ENCODE measurements at regions not wholly inside any gene's neighbourhood (a gene's known extent, or its start where the extent isn't known, plus 50 kb on each side); places are given as distances from the start of the nearest gene placed in this dataset.

DNA sequence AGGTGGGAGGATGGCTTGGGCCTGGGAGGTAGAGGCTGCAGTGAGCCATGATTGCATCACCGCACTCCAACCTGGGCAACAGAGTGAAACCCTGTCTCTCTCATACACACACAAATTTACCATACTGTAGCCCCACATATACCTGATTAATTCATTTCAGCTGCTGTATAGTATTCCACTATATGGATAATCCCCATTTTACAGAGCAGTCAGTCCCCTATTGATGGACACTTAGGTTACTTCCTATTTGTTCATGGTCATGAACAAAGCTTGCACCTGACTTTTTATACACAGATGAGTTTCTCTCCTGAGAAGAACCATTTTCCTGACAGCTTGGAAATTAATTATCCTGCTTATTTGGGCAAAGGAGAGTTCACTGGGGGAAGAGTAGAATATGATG, 59.2 kb downstream of the EMX2 start:
- TF ChIP-seq, protein P1, sequence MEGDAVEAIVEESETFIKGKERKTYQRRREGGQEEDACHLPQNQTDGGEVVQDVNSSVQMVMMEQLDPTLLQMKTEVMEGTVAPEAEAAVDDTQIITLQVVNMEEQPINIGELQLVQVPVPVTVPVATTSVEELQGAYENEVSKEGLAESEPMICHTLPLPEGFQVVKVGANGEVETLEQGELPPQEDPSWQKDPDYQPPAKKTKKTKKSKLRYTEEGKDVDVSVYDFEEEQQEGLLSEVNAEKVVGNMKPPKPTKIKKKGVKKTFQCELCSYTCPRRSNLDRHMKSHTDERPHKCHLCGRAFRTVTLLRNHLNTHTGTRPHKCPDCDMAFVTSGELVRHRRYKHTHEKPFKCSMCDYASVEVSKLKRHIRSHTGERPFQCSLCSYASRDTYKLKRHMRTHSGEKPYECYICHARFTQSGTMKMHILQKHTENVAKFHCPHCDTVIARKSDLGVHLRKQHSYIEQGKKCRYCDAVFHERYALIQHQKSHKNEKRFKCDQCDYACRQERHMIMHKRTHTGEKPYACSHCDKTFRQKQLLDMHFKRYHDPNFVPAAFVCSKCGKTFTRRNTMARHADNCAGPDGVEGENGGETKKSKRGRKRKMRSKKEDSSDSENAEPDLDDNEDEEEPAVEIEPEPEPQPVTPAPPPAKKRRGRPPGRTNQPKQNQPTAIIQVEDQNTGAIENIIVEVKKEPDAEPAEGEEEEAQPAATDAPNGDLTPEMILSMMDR (IDR thresholded peaks at IDR 0.05): no peak
- no peak for TF ChIP-seq POLR2A (IDR thresholded peaks at IDR 0.05)
- TF ChIP-seq EP300 (IDR thresholded peaks at IDR 0.05): no peak
